ENCODE measurements at regions not wholly inside any gene's neighbourhood (a gene's known extent, or its start where the extent isn't known, plus 50 kb on each side); places are given as distances from the start of the nearest gene placed in this dataset.

DNA sequence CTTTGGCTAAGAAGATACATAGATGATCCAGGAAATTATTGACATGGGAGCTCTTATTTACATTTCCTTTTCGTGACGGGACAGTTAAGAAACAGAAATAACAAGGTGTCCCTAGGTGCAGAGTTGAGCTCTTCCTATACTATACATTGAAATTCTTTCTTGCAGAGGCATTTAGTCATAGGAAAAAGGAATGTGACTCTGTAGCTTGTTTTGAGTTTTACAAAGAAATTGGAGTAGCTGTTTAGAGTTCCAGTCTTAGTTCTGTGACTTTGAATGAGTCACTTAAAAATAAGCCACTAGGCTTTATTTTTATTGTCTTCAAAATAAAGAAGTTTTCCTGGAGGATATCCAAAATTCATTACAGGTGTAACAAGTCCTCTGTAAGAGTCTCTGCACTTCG lies 723.5 kb upstream of the SGO1 start:
- Histone ChIP-seq H3K4me1 (ENCODE audit: insufficient read depth) (no peaks in the 10 kb centered on the region), H3K27ac (no peak overlapping the region), H3K27me3 (no peaks in the 10 kb centered on the region), H3K4me3 (no peak overlapping the region), H3K9me3 (no peaks in the 10 kb centered on the region), H3K36me3 (no peaks in the 10 kb centered on the region)
- WGBS, 3 donors: 79 to 82% (median 81%) methylated on average over 3 of the region's 3 CpGs
- no peak for DNase-seq
- intact Hi-C loops (cut with DNase I): no loop called here
- TF ChIP-seq EP300 (IDR thresholded peaks at IDR 0.05) (no peak), POLR2A (IDR thresholded peaks at IDR 0.05) (no peak)
- TF ChIP-seq, protein P1, sequence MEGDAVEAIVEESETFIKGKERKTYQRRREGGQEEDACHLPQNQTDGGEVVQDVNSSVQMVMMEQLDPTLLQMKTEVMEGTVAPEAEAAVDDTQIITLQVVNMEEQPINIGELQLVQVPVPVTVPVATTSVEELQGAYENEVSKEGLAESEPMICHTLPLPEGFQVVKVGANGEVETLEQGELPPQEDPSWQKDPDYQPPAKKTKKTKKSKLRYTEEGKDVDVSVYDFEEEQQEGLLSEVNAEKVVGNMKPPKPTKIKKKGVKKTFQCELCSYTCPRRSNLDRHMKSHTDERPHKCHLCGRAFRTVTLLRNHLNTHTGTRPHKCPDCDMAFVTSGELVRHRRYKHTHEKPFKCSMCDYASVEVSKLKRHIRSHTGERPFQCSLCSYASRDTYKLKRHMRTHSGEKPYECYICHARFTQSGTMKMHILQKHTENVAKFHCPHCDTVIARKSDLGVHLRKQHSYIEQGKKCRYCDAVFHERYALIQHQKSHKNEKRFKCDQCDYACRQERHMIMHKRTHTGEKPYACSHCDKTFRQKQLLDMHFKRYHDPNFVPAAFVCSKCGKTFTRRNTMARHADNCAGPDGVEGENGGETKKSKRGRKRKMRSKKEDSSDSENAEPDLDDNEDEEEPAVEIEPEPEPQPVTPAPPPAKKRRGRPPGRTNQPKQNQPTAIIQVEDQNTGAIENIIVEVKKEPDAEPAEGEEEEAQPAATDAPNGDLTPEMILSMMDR (IDR thresholded peaks at IDR 0.05): no peak

DNA sequence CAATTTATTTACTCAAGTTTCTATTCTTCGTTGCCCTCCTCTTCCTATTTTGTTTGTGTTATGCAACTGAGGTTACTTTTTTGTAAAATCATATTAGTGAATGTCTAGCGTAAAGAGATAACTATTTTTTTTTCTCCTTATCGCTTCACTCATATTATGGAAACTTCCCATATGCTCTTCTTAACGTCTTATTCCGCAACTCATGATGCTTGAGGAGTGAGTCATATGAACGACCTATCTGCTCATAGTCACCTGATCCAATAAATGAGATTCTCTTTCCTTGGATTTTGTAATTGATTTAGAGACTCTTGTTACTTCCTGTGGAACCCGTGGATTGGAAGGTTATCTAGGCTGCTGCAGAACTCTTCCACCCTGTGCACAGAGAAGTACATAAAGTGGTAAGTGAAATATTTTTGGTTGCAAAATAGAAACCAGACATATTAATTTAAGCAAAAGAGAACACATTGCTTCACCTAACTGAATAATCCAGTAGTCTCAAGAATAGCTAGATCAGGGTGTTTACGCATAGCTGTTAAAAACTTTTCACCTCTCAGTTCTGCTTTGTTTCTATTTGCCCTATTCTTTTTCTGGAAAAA lies 719.3 kb upstream of the SGO1 start:
- Histone ChIP-seq H3K4me3 (no peak overlapping the region), H3K9me3 (no peaks in the 10 kb centered on the region), H3K4me1 (ENCODE audit: insufficient read depth) (no peaks in the 10 kb centered on the region), H3K36me3 (no peaks in the 10 kb centered on the region), H3K27me3 (no peaks in the 10 kb centered on the region), H3K27ac (no peak overlapping the region)
- TF ChIP-seq, protein P1 (IDR thresholded peaks at IDR 0.05): no peak
- TF ChIP-seq EP300 (IDR thresholded peaks at IDR 0.05) (no peak), POLR2A (IDR thresholded peaks at IDR 0.05) (no peak)
- 70 to 76% (median 74%) methylated on average over 8 of the region's 8 CpGs for WGBS, 3 donors
- intact Hi-C loops (cut with DNase I): no loop called here
- no peak for DNase-seq

DNA sequence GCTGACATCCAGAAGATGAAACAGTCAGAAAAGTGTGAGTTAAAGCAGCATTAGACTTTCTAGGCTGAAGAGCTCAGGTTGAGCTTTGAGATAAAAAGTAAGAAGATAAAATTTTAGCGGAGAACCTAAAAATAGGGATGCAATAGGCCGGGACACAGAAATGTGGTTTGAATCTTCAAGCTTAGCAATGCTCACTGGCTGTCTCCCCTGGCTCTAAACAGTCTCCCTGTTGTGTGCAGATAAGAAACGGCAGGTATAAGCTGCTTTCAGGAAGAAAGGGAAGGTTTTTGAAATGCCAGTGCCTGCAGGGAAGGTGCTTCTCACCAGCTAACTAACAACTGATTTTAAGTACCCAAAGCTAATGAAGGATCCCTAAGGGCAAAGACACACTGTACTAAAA lies 718.7 kb upstream of the SGO1 start:
- Histone ChIP-seq H3K36me3 (no peaks in the 10 kb centered on the region), H3K9me3 (no peaks in the 10 kb centered on the region), H3K27ac (no peak overlapping the region), H3K27me3 (no peaks in the 10 kb centered on the region), H3K4me3 (no peak overlapping the region), H3K4me1 (ENCODE audit: insufficient read depth) (no peaks in the 10 kb centered on the region)
- WGBS, 3 donors: 33 to 38% (median 37%) methylated on average over 3 of the region's 3 CpGs
- DNase-seq: no peak
- TF ChIP-seq, protein P1 (IDR thresholded peaks at IDR 0.05): no peak
- TF ChIP-seq POLR2A (IDR thresholded peaks at IDR 0.05): no peak
- intact Hi-C loops (cut with DNase I): no loop called here

DNA sequence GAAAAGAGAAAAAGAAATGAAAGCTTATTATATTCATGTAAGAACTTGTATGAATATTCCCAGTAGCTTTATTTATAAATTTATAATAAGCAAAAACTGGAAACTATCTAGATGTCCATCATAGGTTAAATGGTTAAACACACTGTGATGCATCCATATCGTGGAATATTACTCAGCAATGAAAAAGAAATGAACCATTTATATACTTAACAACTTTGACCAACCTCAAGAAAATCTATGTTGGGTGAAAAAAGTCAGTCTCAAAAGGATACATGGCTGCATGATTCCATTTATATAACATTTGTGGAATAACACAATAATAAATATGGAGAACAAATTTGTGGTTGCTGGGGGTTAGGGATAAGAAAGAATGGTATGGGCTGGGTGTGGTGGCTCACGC lies 713.0 kb upstream of the SGO1 start:
- intact Hi-C loops (cut with DNase I): no loop called here
- H3K9me3 ChIP-seq: no peaks in the 10 kb centered on the region
- 90 to 92% (median 92%) methylated on average over 2 of the region's 2 CpGs for WGBS, 3 donors
- no peaks in the 10 kb centered on the region for H3K4me1 ChIP-seq (ENCODE audit: insufficient read depth)
- H3K27me3 ChIP-seq: no peaks in the 10 kb centered on the region
- H3K4me3 ChIP-seq: no peak overlapping the region
- no peak for DNase-seq
- H3K36me3 ChIP-seq: no peaks in the 10 kb centered on the region
- no peak overlapping the region for H3K27ac ChIP-seq
- TF ChIP-seq EP300 (IDR thresholded peaks at IDR 0.05) (no peak), POLR2A (IDR thresholded peaks at IDR 0.05) (no peak)
- TF ChIP-seq, protein P1 (IDR thresholded peaks at IDR 0.05): no peak
